NB4 (cell line): ENCODE measurements at regions not wholly inside any gene's neighbourhood (a gene's known extent, or its start where the extent isn't known, plus 50 kb on each side); places are given as distances from the start of the nearest gene placed in this dataset.

ENCODE experiments used
- DNase-seq: peaks from one replicate; pipeline ENCODE4 v3.0.0; 2010; ENCODE audit warnings: low read depth
- H3K4me3 ChIP-seq: one replicate; pipeline ENCODE4 v1.5.1; 2011; ENCODE audit warnings: mild to moderate bottlenecking, low read depth, low read length, moderate library complexity
- MYC ChIP-seq: IDR thresholded peaks from 2 replicates; pipeline ENCODE4 v1.6.1; 2011; ENCODE audit warnings: low read depth, low read length
- POLR2A ChIP-seq: IDR thresholded peaks from 2 replicates; pipeline ENCODE4 v1.6.1; 2011; ENCODE audit warnings: mild to moderate bottlenecking; ENCODE audit not compliant: insufficient read length; ENCODE audit errors: extremely low read depth
- TF ChIP-seq, protein P1 (sequence below): IDR thresholded peaks from one replicate; pipeline ENCODE4 v1.5.1; 2012; ENCODE audit warnings: low read depth, low read length
- TF ChIP-seq, protein P2 (sequence below): IDR thresholded peaks from 2 replicates; pipeline ENCODE4 v1.6.1; 2011; ENCODE audit warnings: low read depth, low read length

DNA sequence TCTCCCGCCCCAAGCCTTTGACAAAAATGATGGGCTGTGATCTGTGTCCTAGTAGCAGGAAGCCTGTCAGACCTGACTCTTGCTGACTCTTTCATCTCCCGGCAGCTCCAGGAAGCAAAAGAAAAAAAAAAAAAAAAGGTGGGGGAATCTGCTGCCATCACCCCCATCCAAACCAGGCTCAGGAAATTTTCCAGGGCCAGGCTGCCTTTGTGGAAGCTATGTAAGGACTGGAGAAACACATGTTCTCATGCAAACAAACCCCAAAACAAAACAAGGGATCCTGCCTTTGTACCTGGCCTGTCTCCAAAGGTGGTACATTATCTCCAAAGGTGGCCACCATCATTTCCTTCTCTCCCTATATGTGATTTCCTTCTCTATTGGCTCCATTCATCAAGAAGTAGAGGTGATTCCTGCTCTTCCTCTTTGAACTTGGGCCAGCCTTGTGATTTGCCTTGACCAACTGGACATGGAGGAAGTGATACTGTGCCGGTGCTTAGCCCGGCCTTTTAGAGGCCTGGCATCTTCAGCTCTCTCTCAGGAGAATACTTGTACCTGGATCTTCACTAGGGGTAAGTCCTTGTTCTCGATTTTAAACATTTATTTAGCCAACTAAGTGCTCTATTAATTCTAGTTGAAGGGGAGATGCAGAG, 192.2 kb upstream of the SVIL start:
- no peak for DNase-seq
- H3K4me3 ChIP-seq, result no peak overlapping the region
- TF ChIP-seq MYC (no peak), POLR2A (no peak)
- TF ChIP-seq, protein P1, sequence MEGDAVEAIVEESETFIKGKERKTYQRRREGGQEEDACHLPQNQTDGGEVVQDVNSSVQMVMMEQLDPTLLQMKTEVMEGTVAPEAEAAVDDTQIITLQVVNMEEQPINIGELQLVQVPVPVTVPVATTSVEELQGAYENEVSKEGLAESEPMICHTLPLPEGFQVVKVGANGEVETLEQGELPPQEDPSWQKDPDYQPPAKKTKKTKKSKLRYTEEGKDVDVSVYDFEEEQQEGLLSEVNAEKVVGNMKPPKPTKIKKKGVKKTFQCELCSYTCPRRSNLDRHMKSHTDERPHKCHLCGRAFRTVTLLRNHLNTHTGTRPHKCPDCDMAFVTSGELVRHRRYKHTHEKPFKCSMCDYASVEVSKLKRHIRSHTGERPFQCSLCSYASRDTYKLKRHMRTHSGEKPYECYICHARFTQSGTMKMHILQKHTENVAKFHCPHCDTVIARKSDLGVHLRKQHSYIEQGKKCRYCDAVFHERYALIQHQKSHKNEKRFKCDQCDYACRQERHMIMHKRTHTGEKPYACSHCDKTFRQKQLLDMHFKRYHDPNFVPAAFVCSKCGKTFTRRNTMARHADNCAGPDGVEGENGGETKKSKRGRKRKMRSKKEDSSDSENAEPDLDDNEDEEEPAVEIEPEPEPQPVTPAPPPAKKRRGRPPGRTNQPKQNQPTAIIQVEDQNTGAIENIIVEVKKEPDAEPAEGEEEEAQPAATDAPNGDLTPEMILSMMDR, result no peak
- TF ChIP-seq, protein P2, sequence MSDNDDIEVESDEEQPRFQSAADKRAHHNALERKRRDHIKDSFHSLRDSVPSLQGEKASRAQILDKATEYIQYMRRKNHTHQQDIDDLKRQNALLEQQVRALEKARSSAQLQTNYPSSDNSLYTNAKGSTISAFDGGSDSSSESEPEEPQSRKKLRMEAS, result no peak

DNA sequence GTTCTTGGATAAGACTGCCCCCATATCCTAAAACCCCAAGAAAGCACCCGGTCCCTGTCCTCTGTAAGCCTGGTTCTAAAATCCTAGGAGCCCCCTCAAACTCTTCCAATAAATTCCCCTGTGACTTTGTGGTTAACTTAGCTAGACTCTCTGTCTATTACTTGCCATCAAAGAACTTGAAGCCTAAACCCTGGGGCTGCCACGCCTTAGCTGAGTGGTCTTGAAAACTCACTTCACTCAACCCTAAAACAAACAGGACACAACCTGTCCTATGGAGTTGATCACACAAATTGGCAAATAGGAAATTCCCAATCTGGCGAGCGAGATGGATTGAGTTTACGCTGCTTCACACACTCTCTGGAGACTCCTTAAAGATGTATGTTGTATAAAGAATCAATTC, 191.4 kb upstream of the SVIL start:
- no peak for DNase-seq
- no peak overlapping the region for H3K4me3 ChIP-seq
- TF ChIP-seq MYC, result no peak
- TF ChIP-seq POLR2A, result no peak
- TF ChIP-seq, protein P2, result no peak
- TF ChIP-seq, protein P1, result no peak

DNA sequence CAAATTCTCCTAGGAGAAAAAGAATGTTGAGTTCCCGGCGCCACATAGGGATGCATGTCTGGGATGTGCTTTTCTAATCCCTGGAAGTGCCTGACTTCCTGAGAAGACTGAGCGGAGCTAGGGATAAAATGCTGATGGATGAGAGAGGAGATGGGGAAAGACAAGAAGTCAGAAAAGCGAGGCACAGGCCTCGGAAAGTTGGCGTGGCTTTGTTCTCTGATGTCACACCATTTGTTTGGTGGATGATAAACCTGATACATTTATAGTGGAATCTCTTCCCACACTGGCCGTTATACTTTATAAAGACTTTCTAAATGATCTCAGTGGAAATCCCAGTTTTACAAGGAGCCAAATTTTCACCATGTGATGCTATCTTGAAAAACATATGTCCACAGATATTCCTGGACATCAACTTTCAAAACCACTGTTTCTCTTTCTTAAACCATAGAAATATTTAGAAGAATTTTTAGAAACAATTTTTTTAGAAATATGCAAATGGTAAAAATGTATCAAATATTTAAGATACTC, 188.8 kb upstream of the SVIL start:
- DNase-seq, result no peak
- H3K4me3 ChIP-seq, result no peak overlapping the region
- TF ChIP-seq MYC, result no peak

DNA sequence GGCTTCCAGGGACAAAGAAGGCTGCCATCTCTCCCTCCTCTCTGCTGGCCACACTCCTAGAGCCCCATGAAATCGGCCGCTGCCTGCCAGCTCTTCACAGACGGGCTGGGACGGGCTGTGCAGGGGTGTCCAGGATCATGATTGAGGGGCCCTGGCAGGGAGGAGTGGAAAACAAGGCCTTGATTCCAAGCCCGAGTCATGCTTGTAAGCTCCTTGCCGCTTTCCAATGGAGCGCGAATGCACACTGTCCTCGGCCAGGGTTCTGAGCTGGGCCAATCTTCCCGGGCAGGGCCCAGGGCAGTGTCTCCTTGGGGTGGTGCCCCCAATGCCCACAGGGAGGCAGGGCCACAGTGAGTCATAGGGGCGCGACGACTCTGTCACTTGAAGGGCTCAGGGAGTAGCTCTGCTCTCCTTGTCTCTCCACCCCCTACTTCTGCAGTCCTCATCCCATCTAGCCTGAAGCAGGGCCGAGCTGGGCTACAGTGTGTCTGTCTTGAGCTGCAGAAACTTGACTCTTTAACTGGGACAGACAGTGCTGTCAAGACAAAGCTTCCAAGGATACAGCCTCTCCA, 186.2 kb upstream of the SVIL start:
- no peak overlapping the region for H3K4me3 ChIP-seq
- no peak for DNase-seq
- TF ChIP-seq MYC (no peak), POLR2A (no peak)
- TF ChIP-seq, protein P1, result no peak
- TF ChIP-seq, protein P2, result no peak

DNA sequence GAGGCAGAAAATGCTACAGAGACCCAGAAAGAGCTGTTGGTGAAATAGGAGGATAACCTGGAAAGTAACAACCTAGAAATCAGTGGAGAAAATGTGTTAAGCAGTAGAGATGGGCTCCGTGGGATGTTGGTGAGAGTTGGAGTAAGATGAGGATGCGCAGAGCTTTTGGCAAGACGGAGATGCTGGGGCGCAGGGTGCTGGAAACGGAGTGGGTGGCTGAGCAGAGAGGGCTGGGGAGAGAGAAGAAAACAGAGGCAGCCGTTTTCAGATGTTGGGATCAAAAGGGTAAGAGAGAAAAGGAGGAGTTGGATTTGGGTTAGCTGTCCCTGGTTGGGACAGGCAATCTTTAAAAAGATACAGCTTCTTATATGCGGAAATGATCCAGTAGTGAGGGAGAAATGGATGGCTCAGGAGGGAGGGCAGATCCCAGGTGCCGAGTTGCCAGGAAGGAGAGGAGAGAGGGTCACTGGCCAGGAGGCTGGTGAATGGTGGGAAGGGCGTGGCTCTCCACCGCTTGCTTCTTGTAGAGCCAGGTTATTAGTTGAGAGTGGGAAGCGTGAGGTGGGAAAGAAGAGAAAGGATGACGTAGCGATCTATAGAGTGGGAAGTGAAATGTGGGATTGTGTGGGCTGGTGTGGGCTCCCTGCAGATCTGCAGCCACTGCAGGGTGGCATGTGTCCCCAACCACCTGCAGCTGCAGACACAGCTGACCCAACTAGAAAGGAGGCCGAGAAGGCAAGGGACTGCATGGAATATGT, 182.2 kb upstream of the SVIL start:
- TF ChIP-seq, protein P1, result no peak
- TF ChIP-seq, protein P2, result no peak
- TF ChIP-seq POLR2A (no peak), MYC (no peak)
- no peak for DNase-seq
- H3K4me3 ChIP-seq, result no peak overlapping the region

DNA sequence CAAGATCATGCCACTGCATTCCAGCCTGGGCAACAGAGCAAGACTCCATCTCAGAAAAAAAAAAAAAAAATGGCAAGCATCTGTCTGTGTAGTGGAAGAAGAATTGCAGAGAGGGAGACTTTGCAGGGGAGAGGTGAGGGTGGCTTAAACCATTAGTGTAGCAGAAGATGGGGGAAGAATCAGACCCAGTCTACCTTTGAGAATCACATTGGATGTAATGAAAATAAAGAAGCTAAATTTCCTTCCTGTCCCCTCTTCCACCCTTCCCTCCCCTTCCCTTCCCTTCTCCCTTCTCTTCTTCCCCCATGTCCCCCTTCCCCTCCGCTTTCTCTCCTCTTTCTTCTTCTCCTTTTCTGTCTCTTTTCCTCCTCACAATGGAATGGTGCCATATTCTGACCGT, 180.8 kb upstream of the SVIL start:
- no peak for DNase-seq
- no peak overlapping the region for H3K4me3 ChIP-seq
- TF ChIP-seq POLR2A (no peak), MYC (no peak)
- TF ChIP-seq, protein P2, result no peak
- TF ChIP-seq, protein P1, result no peak
